ENCODE measurements at regions not wholly inside any gene's neighbourhood (a gene's known extent, or its start where the extent isn't known, plus 50 kb on each side); places are given as distances from the start of the nearest gene placed in this dataset.

DNA sequence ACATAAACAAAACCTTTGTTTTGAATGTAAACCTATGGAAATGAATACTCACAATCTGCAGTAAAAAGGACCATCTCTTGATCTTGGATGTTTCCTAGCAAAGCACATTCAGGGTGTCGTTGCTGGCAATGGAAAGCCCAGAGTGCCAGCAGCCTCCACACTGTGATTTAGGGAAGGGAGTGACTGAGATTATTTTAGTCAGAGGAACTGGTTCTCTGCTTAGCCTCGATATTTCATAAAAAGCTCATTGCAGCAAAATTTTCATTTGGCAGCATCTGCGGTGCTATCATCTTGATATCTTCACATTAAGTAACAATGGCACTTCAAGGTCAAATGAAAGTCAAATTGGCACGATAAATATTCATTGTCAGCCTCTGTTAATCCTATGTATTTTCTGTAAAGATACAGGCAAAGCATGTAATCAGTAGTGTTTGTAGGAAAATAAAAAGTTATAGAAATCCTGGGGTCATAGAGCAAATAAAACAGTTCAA, 116.0 kb downstream of the MACIR start:
- no peak for DNase-seq

DNA sequence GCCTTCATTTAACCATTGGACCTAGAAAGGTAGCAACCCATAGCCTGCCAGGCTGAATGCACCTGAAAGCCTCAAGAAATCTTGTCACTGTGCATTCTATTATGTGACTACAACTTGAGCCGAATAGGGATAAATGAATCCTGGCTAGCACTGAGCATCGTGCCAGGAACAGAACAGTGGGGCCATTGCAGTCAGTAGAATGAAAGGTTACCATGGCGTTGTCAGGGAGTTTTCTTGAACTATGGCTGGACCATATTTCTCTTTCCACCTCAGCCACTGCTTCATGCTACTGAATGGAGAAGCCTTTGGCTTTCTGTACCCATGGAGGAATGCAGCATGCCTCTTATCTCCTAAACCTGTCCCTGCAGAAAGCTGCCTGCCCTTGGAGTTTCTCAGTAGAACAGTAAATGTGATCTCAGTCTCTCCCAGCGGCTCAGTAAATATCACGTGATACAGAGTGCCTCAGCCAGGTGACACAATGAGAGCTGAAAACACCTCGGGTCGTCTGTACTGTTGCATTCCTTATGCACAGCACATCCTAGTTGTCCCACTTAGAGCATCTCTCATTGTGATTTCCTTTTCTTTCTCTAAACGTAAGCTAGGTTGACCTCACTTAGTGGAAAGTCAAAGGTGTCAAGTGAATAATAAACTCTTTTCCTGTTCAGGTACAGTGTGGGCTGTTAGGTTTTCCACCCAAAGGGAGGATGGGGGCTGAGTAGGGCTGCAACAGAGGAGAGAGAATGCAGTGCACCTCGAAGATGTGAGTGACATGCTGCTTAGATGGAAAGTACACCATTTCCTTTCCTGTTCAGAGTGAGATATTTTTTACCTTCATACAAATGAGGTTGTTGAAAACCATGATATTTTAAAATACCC, 115.3 kb downstream of the MACIR start:
- no peak for DNase-seq

DNA sequence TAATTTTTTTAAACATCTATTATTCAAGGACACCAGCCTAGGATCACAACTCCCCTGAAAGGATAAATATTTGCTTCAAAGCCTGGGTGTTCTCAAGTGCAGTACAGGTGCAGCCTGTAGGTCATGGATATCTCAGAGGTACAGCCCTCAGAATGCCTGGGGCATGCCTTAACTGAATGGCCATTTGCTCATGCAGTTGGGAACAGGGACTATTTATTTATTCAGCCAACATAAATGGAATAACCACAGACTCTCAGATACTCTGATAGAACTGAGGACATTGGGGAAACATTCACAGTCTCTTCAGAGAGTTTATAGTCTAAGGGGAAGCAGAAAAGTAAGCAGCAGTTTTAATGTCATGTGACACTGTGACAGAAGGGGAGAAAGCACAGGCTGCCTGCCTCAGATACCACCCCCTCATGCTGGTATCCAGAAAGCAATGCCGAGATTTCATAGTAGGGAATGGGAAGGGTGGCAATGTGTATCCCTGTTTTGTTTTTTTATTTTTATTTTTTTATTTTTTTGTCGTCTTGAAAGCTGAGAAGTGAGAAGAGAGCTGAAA, 112.6 kb downstream of the MACIR start:
- DNase-seq: no peak

DNA sequence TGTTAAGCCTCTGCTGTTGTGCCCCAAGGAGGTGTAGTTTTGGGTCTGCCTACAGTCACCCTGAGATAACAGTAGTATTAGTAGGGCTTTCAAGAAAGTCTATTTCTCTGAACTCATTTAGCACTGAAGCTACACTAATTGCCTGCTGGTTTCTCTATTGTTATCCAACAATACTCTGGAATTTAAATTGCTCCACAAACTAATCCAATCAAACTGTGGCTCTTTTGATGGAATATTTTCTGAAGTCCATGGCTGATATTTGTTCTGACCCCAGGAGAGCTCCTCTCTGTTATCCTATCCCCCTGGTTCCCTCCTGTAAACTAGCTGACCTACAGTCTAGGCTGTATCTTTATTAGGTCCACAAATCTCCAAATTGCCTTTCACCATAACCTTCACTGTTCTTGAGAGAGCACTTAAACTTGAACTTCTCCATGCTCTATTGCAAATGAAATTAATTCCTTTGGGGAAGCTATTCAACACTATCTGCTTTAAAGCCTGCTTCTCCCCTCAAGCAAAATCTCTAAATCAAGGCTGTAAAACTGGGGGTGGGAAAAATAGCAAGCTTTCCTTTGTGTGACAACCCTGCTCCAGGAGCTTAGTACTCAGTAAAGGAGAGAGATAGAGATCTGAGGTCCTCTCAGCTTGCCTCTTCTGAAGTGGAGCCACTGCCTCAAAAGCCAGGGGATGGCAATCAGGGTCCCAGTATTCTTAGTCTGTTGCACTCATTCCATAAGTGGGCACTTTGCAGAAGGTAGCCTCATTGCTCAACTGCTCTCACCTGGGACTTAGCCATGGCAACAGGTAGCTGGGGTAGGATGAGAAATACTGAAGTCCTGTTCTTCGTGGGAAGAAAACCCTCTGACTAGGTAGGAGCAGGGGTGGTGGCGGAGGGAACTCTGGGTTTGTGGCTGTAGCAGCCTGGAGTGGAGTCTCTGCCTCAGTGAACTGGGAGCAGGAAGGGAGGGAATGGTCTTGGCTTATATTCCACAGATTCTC, 110.9 kb downstream of the MACIR start:
- no peak for DNase-seq

DNA sequence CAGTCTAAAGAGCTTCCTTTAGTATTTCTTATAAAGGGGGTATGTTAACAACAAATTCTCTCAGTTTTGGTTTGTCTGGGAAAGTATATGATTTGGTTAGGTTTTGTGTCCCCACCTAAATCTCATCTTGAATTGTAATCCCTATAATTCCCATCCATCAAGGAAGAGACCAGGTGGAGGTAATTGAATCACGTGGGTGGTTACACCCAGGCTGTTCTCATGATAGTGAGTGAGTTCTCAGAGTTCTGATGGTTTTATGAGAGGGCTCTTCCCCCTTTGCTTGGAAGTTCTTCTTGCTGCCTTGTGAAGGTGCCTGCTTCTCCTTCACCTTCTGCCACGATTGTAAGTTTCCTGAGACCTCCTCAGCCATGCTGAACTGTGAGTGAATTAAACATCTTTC, 109.1 kb downstream of the MACIR start:
- no peak for DNase-seq

DNA sequence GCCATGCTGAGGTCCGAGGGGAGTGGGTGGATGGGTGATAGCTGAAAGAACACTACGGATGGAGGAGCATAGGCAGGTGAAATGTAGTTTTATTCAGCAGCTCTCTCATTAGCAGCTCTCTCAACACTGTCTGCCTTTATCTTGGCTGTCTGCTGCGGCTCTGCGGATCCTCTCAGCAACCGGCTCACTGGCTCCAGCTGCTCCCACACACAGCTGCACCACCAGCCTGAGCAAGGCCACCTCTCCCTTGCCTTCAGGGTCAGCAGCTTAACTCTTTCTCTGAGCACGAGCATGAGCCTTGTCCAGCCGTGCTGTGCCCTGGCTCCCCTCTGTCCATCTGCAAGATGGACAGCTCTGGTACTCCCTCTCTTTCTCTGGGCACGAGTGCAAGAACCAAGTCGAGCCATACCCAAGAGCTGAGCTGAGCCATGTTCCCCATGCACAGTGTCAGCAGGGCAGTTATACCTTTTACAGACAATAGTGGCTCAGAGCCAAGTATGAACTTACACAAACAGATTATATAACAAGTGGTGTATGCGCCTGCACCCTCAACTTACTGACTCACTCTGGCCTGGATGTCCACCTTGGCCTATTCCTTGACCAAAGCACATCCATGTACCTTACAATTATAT, 108.5 kb downstream of the MACIR start:
- DNase-seq: no peak

DNA sequence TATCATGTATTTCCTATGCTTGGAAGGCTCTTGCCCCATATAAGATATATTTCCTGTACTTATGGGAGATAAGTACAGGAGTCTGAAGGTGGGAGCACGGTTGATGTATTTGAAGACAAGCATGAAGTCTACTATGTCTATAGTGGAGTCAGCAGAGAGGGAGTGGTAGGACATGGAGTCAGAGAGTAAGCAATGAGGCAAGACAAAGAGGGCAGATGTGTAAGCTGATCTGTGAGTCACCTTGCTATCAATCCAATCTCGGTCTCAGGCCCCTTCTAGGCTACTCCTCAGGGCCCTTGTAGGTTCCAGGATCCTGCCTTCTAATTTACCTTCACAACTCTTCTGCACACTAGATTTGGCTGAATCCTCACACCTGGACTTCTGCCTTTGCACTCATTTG, 105.5 kb downstream of the MACIR start:
- no peak for DNase-seq

DNA sequence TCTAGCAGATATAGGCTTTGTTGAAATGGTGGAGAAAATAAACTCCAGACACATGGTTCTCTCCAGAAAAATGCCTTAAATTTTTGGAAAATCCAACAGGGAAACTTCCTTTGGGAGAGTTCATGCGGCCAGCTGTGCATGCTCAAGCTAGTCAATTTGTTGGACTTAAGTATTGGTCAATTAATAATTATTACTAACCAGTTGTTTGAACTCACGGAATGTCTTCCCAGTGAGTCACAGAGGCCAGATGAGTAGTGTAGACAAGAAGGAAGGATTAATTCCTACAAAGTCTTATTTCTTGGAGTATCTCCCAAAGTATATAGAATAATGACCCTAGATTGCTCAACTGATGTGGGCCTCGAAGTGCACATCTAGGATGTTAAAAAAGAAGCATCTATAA, 103.6 kb downstream of the MACIR start:
- no peak for DNase-seq

DNA sequence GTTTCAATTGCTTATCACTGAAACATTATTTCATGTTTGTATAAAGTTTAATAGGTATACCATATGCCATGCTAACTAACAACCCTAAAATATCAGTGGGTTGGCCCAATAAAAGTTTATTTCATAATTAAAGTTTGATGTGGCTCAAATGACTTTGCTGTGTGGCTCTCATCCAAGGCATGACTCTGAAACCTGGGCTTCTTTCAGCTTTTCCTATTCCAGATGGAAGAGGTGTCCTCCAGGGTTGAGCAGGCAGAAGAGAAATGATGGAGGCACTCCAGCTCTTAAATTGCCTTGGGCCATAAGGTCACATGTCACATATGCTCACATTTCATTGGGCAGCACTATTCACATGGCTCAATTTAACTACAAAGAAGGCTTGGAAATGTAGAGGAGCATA, 101.9 kb downstream of the MACIR start:
- no peak for DNase-seq

DNA sequence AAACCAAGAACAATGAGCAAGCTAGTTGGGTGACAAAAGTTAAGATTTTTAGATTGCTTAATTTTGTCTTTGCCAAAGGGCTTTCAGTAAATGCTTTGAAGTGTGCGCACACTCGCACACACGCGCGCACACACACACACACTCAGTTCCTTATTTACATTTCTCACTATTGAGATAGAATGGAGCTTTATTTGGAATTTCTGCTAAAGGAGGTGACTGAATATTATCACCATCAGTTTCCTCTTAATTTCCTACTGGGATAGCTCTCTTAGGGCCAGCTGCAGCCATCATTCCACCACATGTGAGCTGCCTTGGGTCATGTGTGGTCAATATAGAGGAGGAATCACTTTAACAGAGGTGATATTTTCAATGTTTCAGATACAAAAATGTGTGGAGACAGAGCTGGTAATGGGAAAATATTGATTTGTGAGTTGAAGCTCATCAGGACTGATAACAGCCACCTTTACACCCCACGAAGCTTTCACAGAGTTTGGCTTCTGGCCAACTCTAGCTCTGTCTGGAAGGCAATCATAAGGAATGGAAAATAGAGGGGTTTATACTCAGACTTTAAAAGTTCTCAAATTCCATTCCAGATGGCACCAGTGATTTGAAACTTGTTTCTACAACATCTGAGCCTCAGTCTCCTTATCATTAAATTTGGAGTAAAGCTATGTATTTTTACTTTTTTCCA, 99.9 kb downstream of the MACIR start:
- no peak for DNase-seq

DNA sequence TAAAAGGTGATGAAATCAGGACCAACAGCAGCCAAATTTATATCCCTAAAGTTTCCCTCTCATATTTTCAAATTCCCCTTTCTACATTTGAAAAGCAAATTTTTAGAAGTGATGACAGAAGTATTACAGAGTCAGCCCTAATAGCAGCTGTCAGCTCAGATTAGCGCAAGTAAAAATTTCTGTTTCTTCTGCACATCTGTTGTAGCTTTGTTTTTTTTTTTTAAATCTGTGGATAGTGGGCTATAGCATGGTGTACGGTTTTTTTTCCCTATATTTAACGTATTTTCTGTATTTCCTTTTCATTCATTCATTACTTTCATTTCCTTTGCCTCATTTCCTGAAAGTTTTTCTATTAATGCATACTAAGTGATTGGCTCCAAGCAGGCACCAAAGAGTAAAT, 99.1 kb downstream of the MACIR start:
- no peak for DNase-seq

DNA sequence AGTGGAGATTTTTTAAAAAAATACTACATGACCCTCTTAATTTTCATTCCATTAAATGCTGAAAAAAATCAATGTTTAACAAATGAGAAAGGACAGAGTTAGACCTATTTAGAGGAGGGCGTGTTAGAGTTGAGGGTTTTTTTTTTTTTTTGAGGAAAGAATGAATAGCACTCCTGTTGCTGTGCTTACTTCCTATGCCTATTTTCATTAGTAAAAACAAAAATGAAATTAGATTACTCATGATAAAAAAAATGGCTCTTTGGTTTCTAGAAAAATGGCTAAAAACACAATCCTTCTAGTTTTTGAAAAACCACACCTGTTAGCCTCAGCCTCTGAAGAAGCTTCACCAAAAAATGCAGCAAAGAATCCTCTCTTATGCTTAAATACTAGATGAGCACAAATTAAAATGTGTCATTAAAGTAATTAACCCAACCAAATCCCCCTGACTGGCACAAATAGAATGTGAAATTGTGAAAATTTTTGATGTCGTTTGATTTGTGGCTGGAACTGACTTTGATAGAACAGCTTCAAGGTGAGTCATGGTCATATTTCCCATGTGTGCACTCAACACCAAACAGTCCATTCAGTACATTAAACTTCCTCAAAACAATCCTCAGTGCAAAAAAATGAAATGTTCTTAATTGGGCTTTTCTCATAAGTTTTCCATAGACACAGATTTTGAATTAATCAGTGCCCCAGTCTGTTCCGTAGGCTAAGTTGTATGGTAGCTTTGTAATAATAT, 98.0 kb downstream of the MACIR start:
- no peak for DNase-seq

DNA sequence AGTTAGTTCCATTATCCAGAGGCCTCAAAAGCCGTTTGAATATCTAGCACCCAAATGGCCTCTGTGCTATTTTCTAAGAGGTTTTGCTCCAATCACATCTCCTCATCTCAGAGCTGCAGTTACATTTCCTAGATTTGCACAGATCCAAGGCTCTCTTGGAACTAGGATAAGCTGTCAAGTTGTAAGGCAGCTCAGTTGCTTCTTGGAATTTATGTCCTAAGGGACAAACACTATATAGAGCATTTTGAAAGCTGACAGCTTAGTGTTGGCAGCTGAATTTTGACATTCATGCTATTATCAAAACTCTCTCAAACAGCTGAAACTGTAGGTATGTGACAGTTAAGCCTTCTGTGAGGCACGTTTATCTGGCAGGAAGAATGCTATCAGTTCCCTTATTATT, 97.0 kb downstream of the MACIR start:
- DNase-seq: no peak

DNA sequence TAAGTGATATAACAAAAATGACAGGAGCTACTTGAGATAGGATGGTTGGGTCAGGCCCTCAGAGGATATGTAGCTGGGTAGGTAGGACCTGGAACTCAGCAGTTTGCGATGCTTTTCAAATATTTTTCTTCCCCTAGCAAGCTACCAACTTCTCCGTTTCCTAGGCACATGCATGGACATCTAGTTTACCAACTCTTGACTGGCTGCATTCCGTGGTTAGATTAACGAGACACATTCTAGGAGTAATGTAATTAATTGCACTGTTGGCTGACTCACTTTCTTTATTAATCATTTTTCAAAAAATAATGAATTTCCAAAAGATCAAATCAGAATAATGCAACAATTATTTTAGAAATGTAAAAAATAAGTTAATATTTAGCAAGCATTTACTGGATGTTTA, 95.9 kb downstream of the MACIR start:
- no peak for DNase-seq

DNA sequence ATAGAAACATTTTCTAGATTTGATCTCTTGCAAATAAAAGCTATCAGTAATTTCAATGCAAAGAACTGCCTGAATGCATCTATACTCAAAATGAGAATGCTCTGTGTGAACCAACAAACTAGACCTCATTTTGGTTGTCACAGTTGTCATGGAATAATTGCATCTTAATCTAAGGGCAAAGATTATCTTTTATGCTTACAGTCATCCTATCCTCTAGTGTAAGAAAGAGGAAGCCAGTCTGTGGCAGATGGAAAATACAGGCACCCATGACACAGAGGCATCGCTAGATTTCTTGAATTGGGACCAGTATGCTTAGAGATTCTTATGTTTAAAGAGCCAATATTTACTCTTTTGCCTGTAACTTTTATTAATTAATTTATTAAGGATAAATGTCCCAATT, 95.0 kb downstream of the MACIR start:
- DNase-seq: no peak

DNA sequence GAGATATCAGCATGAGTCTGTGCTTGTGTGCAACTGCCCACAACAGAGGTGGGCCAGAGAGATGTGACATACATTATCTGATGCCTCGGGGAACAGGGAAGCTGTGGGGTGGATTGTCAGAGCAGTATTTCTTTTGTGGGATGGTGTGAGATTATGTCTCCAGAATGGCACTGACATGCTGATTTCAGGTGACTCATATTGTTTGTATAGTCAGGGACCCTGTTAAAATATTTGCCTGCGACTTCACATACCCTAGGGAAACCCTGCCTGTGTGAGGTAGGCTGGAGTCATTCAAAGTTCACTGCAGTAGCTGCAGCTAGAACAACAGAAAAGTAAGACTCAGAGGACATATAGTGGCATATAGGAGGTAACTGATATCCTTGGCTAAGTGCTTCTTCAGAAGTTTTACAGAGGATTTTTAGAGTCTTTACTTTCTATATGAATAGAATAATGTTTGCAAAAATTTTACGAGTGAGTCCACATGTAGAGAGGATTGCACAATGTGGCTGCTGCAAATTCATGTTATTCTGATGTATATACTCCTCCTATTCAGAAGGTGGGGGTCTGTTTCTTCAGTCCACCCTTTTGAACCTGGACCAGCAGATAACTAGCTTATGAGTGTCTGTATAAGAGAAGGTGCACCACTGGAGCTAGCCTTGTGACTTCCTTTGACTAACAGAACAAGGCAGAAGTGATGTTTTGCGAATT, 89.3 kb downstream of the MACIR start:
- no peak for DNase-seq

DNA sequence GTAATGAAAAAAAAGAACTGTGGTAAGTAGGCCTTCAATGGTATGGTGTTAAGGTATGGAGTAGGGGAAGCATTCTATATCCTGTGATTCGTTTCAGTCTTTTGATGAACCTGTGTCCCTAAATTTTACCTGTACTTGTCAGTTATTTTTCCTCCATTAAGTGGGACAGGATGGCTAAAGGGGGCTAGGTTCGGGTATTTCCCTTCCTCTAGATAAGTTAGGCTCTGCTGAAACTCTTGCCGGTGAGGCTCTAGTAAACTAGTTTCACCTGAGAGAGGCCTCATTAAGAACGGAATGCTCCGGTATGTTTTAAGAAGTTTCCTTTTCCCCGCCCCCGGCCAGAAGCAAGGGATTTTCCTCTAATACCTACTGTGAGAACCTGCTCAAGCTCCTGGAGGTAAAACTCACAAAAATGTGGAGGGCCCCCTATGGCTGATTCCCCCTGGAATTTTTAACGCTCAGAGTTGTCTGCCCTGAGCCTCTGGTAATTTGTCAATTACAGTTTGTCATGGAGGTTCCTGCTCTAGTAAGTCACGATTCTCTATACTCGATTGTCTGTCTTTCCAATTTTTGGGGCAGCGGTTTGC, 87.7 kb downstream of the MACIR start:
- no peak for DNase-seq

DNA sequence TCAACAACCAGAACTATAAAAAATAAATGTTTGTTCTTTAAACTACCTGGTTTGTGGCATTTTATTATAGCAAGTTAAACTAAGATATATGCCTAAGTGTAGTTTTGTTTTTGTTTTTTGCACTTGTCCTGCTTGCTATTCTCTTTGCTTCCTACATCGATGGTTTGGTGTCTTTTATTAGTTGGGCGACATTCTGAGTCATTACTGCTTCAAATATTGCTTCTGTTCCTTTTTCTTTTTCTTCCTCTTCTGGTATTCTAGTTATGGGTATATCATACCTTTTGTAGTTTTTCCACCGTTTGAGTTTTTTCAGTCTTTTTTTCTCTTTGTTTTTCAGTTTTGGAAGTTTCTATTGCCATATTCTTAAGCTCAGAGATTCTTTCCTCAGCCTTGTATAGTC, 86.9 kb downstream of the MACIR start:
- DNase-seq: no peak

DNA sequence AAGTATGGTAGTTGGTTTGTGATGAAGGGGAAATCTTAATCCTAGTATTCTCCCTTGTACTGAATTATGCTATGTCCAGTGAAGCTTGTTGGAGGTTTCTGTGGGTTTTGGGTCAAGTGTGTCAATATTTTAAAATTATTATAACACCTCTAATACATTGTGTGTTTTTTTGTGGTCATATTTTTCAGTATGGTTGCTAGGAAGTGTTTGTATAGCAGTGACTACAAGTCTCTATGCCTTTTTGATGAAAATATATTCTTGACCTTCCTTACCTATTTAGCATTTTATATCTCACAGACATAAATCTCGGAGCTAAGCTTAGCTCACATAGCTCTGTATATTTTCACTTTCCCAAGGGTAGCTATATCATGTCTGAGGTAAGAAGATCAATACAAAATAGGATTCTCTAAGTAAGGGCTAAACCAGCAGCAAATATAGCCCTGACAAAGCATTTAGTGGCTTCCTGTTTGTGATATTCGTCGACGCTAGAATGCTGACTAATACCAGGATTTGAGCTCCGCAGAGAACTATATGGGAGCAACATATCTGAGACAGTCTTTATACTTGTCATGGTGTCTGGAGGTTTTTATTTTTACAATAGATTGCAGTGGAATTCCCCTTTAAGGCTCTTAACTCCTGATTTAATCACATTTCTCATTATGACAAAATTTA, 82.3 kb downstream of the MACIR start:
- no peak for DNase-seq

DNA sequence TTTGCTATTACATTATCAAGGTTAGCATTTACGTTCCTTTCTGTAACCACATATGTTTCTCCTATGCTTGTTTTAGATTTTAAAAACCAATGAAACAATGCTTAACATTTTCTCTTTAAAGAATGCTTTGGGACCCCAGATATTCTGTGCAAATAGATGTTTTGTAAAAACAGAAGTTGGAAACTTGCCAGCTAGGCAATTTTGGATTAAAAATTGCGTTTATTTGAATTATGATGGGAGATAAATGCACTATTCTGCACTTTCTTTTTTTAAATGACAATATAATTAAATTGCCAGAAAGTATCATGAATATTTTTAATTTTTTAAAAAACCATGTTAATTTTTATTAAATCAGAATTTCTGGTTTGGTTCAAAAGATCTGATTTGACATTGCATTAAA, 81.6 kb downstream of the MACIR start:
- DNase-seq: no peak
